ENCODE measurements at regions not wholly inside any gene's neighbourhood (a gene's known extent, or its start where the extent isn't known, plus 50 kb on each side); places are given as distances from the start of the nearest gene placed in this dataset.

DNA sequence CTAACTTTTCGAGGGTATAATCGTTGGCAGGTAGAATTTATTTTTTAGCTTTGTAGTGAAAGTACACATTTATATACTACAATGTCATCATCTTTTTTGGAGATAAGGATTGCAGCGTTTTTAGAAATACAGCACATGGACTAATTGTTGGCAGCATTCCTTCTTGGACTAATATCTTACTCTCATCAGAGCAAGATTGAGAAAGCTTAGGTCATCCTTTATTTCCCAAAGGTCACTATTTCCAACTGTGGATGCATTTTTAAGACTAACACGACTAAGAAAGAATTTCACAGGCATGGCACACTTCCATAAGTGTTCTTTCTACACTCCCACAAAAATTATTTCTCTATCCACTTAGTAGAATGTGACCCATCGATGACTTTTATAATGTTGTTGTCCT is 732.3 kb downstream of the NCAM2 start:
- no peak for DNase-seq

DNA sequence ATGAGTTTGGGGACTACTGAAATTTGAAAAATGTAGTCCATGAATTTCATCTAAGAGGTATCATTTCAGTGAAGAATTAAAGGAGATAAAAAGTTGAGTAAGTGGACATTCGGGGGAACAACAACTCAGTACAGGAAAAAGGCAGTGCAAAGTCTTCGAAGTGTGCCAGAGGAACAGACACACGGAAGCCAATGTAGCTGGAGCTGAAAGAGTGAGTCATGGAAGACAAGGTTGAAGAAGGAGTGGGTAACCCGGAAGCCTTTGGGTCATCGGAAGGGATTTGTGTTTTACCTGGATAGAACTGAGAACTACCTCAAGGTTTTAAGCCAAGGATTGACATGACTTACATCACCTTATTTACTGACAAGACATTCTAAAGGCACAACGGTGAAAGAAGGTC is 733.4 kb downstream of the NCAM2 start:
- no peak for DNase-seq

- DNase-seq = no peak
Measured at GRCh38 chr21:21734088-21734487, 735.9 kb downstream of the NCAM2 start.

DNA sequence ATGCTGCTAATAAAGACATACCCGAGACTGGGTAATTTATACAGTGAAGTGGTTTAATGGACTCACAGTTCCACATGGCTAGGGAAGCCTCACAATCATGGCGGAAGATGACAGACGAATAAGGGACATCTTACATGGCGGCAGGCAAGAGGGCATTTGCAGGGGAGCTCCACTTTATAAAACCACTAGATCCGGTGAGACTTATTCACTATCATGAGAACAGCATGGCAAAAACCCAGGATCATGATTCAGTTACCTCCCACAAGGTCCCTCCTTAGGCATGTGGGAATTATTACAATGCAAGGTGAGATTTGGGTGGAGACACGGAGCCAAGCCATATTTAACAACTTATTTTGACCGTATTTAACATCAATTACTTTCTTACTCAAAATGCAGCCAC is 739.0 kb downstream of the NCAM2 start:
- no peak for DNase-seq

GRCh38 chr21:21740207-21740606 is 742.0 kb downstream of the NCAM2 start:
- DNase-seq = no peak

DNA sequence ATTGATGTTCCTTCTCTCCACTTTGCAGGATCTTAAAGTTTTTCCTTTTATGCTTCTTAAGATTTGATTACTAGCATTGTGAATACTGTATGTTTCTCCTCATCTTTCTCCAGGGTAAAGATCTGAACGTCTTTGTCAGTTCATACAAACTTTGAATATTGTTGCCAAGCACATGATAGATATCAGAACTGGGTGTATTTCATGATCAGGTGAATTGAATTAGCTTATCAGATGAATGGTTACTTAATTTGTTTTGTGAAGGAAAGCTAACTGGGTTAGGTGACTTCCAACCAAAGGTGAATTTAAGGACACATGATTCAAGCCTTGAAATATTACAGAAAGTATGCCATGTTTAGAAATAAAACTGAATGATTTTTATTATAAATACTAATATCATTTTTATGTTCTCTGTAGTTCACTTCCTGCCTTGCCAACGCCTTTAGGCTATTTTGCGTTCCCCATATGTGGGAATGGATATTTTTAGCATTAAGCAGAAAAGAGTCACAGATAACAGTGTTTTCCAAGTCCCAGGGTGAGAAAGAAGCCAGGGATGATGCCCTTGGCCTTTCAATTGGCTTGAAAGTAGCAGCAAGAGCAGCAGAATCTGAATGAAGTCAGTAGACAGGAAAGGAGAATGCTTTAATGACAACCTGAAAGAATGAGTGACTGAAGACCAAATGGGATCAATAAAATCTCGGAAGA is 752.1 kb downstream of the NCAM2 start:
- DNase-seq = no peak

DNA sequence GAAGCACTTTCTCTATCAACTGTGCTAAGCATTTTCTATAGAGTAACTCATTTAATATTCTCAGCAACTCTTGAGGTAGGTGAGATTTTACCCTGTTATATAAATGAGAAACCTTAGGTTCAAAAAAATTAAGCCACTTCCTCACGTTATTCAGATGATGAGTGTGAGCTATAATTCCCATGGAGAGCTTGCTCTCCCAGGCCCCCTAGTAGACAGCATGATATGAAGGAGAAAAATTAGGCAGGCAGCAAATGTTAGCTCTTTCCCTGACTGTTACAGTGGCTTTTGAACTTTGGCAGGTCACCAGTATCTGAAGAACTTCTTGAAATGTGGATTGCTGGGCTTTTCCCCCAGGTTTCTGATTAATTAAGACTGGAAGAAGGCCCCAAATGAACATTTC is 753.1 kb downstream of the NCAM2 start:
- DNase-seq = no peak

DNA sequence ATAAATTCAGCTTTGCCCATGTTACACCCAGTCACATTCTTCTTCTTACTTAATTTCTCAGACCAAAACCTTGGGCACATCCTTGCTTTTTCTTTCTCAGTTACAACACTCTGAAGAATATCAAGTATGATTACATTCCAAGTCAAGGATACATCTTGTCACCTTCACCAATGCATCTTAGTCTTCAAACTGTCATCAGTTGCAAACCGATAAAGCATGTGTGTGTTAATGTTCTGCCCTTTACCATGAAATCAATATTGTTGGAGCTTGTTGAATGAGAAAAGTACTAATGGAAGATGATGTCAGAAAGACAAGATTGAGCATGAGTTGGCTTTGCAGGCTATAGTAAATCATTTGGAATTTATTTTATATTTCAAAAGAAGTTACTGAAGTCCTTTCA is 764.6 kb downstream of the NCAM2 start:
- no peak for DNase-seq

- no peak for DNase-seq
Measured at GRCh38 chr21:21764281-21764680, 766.1 kb downstream of the NCAM2 start.

- no peak for DNase-seq
Measured at GRCh38 chr21:21767276-21767675, 769.1 kb downstream of the NCAM2 start.

- no peak for DNase-seq
Measured at GRCh38 chr21:21788591-21788990, 790.4 kb downstream of the NCAM2 start.

DNA sequence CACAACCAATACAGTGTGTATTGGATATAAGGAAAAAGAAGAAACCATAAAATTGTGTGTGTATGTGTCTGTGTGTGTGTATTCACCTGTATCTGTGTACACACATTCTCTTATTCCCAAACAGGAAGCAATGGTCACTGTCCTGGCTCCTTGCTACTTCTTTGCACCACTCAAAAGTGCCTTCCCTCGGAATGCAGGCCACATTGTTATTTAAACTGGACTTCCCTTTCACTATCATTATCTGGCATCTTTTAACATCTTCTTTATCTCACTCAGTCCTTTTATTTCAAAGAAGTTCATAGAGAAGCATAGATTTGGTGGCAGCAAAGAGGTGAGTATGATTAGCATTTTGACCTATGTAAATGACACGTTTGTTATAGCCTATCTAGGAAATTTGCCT is 803.7 kb downstream of the NCAM2 start:
- no peak for DNase-seq

GRCh38 chr21:21806711-21807597 is 808.7 kb downstream of the NCAM2 start:
- DNase-seq = no peak

- no peak for DNase-seq
Measured at GRCh38 chr21:21807598-21807903, 809.3 kb downstream of the NCAM2 start.

DNA sequence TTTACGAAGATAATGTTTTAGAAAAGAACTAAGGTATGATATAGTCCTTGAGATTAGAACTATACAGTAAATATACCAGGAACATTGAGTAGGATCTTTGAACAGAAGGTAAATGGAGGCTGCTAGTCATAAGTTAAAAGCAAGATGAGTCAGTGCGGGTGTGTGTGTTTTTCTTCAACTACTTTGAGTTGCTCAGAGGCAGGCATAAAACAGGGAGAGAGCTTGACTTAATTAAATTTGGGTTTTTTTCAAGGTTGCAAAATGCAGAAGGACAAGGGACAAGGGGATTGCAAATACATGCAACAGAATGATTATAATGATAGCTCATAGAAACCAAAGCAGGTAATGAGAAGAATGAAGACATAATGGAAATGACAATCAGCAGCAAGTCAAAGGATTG is 815.1 kb downstream of the NCAM2 start:
- no peak for DNase-seq

DNA sequence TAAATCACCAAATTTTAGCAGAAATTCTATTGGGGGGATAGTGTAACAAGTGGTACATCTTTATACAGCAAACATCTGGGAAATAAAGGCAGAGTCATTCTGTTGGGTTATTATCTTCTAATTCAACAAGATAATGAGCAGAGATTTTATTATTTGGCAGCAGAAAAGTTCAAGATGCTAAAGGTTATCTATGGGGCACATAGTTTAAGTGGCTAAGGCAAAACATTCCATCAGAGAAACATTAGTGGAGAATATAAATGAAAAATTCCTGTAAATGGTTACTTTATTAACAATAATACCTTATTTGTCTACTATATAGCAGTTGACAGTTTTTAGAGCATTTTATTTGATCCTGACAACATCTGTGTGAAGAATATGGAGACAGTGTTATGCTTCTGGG is 815.7 kb downstream of the NCAM2 start:
- DNase-seq = no peak

DNA sequence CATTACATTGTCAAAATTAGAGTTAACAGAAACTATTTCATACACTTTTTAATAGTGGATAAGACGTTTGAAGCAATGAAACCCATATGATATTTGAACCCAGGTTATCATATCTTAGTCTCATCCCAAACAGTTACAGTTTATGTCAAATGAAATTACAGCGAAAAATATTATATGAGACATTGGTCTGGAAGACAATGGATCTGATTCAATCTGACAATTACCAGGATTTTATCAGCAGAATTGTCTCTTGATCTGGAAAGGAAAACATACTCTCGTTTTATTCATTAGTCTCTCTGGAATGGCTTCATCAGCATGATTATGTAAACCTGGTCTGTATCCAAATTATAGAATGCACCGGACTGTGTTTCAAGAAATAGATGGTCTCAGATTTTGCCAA is 818.6 kb downstream of the NCAM2 start:
- no peak for DNase-seq

DNA sequence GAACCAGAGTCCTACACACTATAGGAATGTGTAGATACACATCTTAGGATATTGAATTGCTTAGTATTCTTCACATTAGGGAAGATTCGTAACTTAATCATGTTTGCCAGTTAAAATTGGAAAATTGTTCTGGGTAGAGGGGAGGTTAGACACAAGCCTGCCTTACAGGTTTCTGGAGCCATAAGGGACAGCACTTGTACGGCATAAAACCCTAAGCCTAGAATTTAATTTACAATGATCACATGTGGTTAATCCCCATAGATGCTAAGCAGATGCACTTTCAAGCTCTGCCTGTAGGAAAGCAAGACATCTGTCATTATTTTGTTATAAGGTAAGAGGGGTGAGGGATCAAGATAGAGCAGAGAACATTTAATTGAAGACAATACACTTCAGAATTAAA is 820.7 kb downstream of the NCAM2 start:
- DNase-seq = no peak

DNA sequence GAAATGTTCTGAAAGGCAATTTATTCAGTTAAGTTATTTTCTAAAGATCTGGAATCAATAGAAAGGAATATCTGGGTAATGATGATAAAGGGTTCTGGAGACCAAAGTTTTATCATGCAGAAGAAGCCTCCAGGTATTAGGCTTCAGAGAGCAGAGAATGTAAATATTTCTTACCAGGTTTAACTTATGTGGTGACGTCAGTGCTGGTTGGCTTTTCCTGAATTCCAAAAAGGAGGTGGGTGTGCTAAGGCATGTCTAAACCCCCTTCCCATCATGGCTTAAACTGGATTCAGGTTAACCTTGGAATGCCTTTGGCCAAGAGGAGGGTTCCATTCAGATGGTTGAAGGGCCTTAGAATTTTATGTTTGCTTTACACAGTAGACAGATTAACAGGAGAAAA is 829.9 kb downstream of the NCAM2 start:
- no peak for DNase-seq

DNA sequence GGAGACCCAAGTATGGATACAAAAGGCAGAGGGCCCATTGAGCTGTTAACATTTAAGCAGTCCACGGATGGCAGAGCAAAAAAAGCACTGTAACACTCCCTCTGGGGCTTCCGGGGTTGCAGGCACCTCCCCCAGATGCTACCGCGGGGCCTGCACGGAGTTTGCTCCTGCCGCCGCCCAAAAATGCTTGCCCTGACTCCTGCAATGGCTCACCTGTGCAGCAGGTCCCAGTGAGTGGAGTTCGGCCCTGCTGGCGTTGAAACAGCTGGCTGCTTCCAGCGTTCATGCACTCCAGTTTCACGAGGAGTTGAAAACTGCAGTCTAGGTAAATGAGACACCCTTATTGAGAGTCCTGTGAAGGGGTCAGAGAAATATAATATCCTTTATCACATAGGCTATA is 832.8 kb downstream of the NCAM2 start:
- no peak for DNase-seq

GRCh38 chr21:21845901-21846300 is 847.7 kb downstream of the NCAM2 start:
- DNase-seq = no peak

- no peak for DNase-seq
Measured at GRCh38 chr21:21851205-21851604, 853.0 kb downstream of the NCAM2 start.

DNA sequence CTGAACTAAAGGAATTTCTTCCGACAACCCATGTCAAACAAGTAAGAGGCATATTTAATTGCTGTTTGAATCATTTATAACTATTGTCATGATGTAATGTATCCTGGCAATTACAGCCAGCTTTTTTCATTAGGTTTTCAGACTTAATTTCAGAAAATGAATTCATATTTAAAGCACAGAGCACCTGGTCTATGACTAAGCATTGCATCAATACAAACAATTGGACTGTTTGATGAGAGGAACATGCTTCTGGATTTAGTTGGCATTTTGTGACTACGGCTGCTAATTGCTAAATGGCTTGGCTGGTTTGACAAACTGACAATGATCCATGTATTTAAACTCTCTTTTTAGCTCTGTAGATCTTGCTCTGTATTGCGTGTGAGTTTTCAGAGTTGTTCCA is 853.4 kb downstream of the NCAM2 start:
- no peak for DNase-seq

GRCh38 chr21:21858502-21859334 is 860.5 kb downstream of the NCAM2 start:
- DNase-seq = no peak

Data from NCI-H2107 (cell line).